ENCODE measurements at regions not wholly inside any gene's neighbourhood (a gene's known extent, or its start where the extent isn't known, plus 50 kb on each side); places are given as distances from the start of the nearest gene placed in this dataset.

DNA sequence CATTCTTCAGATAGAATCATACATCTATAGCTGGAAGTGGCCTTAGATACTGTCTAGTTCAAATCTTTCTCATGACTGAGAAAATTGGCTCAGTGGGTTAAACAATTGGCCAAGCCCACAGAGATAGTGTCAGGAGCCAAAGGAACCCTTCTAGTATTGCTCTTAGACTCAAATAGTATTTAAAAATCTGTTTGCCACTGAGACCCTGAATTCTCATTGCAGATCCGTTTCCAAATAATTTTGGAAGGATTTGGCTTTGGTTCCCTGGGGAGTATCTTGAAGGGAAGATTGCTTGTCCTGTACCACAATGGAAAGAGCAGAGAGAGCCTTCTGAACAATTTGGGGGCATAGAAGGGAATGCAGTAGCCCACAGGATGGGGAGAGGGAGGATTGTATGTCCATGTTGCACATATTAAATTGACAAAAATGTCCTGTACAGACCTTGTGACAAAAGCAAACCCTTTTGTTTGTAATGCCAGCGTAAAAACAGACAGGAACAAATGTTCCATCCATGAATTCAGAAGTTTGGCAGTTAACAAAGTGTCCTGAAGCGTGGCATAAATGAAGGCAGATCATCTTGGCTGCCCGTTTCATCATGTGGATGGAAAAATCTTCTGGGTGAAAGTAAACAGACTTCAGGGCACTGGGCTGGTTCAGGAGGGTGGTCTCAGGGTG, 156.4 kb upstream of the RASGRP1 start:
- no peaks in the 10 kb centered on the region for H3K9me3 ChIP-seq (ENCODE audit: low read depth, low read length)
- no peaks in the 10 kb centered on the region for H3K36me3 ChIP-seq (ENCODE audit: insufficient read depth, low read length)
- peaks cover 12% of the 10 kb centered on the region for H3K4me1 ChIP-seq (ENCODE audit: insufficient read depth, low read length)
- H4K20me1 ChIP-seq (ENCODE audit: insufficient read depth, low read length), result no peaks in the 10 kb centered on the region
- no peaks in the 10 kb centered on the region for H3K79me2 ChIP-seq (ENCODE audit: insufficient read depth, low read length)
- TF ChIP-seq, protein P1, sequence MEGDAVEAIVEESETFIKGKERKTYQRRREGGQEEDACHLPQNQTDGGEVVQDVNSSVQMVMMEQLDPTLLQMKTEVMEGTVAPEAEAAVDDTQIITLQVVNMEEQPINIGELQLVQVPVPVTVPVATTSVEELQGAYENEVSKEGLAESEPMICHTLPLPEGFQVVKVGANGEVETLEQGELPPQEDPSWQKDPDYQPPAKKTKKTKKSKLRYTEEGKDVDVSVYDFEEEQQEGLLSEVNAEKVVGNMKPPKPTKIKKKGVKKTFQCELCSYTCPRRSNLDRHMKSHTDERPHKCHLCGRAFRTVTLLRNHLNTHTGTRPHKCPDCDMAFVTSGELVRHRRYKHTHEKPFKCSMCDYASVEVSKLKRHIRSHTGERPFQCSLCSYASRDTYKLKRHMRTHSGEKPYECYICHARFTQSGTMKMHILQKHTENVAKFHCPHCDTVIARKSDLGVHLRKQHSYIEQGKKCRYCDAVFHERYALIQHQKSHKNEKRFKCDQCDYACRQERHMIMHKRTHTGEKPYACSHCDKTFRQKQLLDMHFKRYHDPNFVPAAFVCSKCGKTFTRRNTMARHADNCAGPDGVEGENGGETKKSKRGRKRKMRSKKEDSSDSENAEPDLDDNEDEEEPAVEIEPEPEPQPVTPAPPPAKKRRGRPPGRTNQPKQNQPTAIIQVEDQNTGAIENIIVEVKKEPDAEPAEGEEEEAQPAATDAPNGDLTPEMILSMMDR (IDR thresholded peaks at IDR 0.05; ENCODE audit: extremely low read depth, low read depth, low read length), result no peak
- peak overlapping the region; percentile 77 for H2AFZ ChIP-seq (ENCODE audit: low read length)
- H3K27me3 ChIP-seq (ENCODE audit: insufficient read depth, low read length), result no peaks in the 10 kb centered on the region
- no peak for DNase-seq (ENCODE audit: insufficient read length, low spot score, missing footprints)
- H3K27ac ChIP-seq (ENCODE audit: low read depth, low read length), result peak overlapping the region; percentile 57
- no peak overlapping the region for H3K4me3 ChIP-seq (ENCODE audit: insufficient read depth, low read length)
- peak overlapping the region; percentile 6 for H3K4me2 ChIP-seq (ENCODE audit: insufficient read depth, low read length)

DNA sequence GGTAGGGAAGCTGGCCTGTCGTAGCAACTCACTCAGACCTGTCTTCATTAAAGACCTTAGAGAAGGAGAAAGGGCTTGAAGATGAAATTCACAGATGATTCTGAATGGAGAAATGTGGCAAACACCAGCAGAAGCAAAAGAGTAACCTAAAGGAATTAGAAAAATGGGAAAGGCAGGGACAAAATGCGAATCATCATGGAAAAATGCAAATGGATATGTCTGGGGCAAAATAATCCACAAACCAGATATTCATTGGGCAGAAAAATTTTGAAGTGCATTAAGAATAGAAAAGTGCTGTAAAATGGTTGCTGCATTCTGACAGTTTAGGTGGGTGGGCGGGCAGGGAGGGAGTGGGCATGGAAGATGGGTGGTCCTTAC, 156.9 kb upstream of the RASGRP1 start:
- Histone ChIP-seq H3K9me3 (ENCODE audit: low read depth, low read length) (no peaks in the 10 kb centered on the region), H2AFZ (ENCODE audit: low read length) (peak overlapping the region; percentile 77), H3K4me3 (ENCODE audit: insufficient read depth, low read length) (no peak overlapping the region), H3K27me3 (ENCODE audit: insufficient read depth, low read length) (no peaks in the 10 kb centered on the region), H4K20me1 (ENCODE audit: insufficient read depth, low read length) (no peaks in the 10 kb centered on the region), H3K27ac (ENCODE audit: low read depth, low read length) (peak overlapping the region; percentile 57), H3K36me3 (ENCODE audit: insufficient read depth, low read length) (no peaks in the 10 kb centered on the region), H3K4me1 (ENCODE audit: insufficient read depth, low read length) (peaks cover 12% of the 10 kb centered on the region), H3K4me2 (ENCODE audit: insufficient read depth, low read length) (peak overlapping the region; percentile 6), H3K79me2 (ENCODE audit: insufficient read depth, low read length) (no peaks in the 10 kb centered on the region)
- TF ChIP-seq, protein P1 (IDR thresholded peaks at IDR 0.05; ENCODE audit: extremely low read depth, low read depth, low read length), result no peak
- no peak for DNase-seq (ENCODE audit: insufficient read length, low spot score, missing footprints)

DNA sequence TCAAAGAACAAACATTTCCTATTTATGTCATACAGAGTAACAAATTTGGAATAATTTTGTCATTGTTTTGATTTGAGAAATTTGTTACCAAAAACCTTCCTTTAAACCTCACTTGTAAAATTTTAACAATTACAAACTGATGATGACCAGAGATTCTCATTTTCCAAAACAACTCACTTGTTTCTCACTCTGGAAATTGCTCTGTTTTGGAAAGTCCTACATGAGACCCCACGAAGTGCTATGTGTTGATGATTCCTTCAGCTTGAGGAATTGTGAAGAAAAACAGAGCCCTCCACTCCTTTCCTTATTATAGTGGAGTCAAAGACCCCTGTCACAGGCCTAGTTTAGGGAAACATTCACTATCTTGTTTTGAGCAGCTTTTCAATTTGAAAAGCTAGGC, 157.6 kb upstream of the RASGRP1 start:
- H3K4me3 ChIP-seq (ENCODE audit: insufficient read depth, low read length), result no peak overlapping the region
- TF ChIP-seq, protein P1 (IDR thresholded peaks at IDR 0.05; ENCODE audit: extremely low read depth, low read depth, low read length), result no peak
- no peaks in the 10 kb centered on the region for H3K9me3 ChIP-seq (ENCODE audit: low read depth, low read length)
- H4K20me1 ChIP-seq (ENCODE audit: insufficient read depth, low read length), result no peaks in the 10 kb centered on the region
- no peaks in the 10 kb centered on the region for H3K27me3 ChIP-seq (ENCODE audit: insufficient read depth, low read length)
- H3K36me3 ChIP-seq (ENCODE audit: insufficient read depth, low read length), result no peaks in the 10 kb centered on the region
- H3K4me1 ChIP-seq (ENCODE audit: insufficient read depth, low read length), result peaks cover 12% of the 10 kb centered on the region
- DNase-seq (ENCODE audit: insufficient read length, low spot score, missing footprints), result no peak
- H3K27ac ChIP-seq (ENCODE audit: low read depth, low read length), result no peak overlapping the region
- no peak overlapping the region for H3K4me2 ChIP-seq (ENCODE audit: insufficient read depth, low read length)
- H2AFZ ChIP-seq (ENCODE audit: low read length), result no peak overlapping the region
- no peaks in the 10 kb centered on the region for H3K79me2 ChIP-seq (ENCODE audit: insufficient read depth, low read length)

DNA sequence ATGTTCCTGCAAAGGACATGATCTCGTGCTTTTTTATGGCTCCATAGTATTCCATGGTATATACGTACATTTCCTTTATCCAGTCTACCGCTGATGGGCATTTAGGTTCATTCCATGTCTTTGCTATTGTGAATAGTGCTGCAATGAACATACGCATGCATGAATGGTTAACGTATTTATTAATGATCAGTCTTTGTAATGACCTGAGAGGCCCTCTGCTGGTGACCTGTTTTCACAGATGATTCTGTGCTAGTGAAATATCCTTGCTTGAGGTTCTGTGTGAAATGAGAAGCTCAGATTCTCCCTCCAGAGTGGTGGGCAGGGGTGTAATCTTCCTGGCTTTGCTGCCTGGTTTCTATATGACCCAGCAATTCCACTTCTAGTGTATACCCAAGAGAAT, 160.2 kb upstream of the RASGRP1 start:
- no peak overlapping the region for H3K4me3 ChIP-seq (ENCODE audit: insufficient read depth, low read length)
- H3K79me2 ChIP-seq (ENCODE audit: insufficient read depth, low read length), result no peaks in the 10 kb centered on the region
- no peak overlapping the region for H2AFZ ChIP-seq (ENCODE audit: low read length)
- H3K4me1 ChIP-seq (ENCODE audit: insufficient read depth, low read length), result peaks cover 12% of the 10 kb centered on the region
- H3K27me3 ChIP-seq (ENCODE audit: insufficient read depth, low read length), result no peaks in the 10 kb centered on the region
- H4K20me1 ChIP-seq (ENCODE audit: insufficient read depth, low read length), result no peaks in the 10 kb centered on the region
- no peak overlapping the region for H3K4me2 ChIP-seq (ENCODE audit: insufficient read depth, low read length)
- no peak overlapping the region for H3K27ac ChIP-seq (ENCODE audit: low read depth, low read length)
- TF ChIP-seq, protein P1 (IDR thresholded peaks at IDR 0.05; ENCODE audit: extremely low read depth, low read depth, low read length), result no peak
- H3K9me3 ChIP-seq (ENCODE audit: low read depth, low read length), result no peaks in the 10 kb centered on the region
- DNase-seq (ENCODE audit: insufficient read length, low spot score, missing footprints), result no peak
- no peaks in the 10 kb centered on the region for H3K36me3 ChIP-seq (ENCODE audit: insufficient read depth, low read length)

Measured in osteoblast (primary cell).